SK-N-SH treated with all-trans-retinoic acid at 6 μM for 48 hours (cell line): ENCODE measurements at regions not wholly inside any gene's neighbourhood (a gene's known extent, or its start where the extent isn't known, plus 50 kb on each side); places are given as distances from the start of the nearest gene placed in this dataset.

Experiments used
- ARNTL ChIP-seq: fragments of 450-650 bp; formaldehyde crosslinking; IDR thresholded peaks from 2 replicates; pipeline ENCODE4 v1.5.0; 2020; ENCODE audit warnings: low read depth, mild to moderate bottlenecking, moderate library complexity, borderline replicate concordance
- CSDC2 ChIP-seq: fragments of 250-450 bp; sonication (Bioruptor Pico); IDR thresholded peaks from 2 replicates; pipeline ENCODE4 v1.5.0; 2020; ENCODE audit warnings: mild to moderate bottlenecking, moderate library complexity
- CSRNP3 ChIP-seq: fragments of 250-450 bp; sonication (Bioruptor Pico); IDR thresholded peaks from 2 replicates; pipeline ENCODE4 v1.5.1; 2021; ENCODE audit warnings: mild to moderate bottlenecking, moderate library complexity
- OSR1 ChIP-seq: fragments of 250-450 bp; sonication (Bioruptor Pico); IDR thresholded peaks from 2 replicates; pipeline ENCODE4 v1.8.0; 2022; ENCODE audit warnings: moderate library complexity, mild to moderate bottlenecking, inconsistent platforms
- POU6F1 ChIP-seq: fragments of 250-450 bp; sonication (Bioruptor Pico); IDR thresholded peaks from 2 replicates; pipeline ENCODE4 v1.8.0; 2021; ENCODE audit warnings: low read depth, mild to moderate bottlenecking, moderate library complexity, borderline replicate concordance
- TCF4 ChIP-seq: fragments of 250-450 bp; sonication (Bioruptor Pico); IDR thresholded peaks from 2 replicates; pipeline ENCODE4 v1.8.0; 2021; ENCODE audit warnings: mild to moderate bottlenecking, moderate library complexity, borderline replicate concordance
- TOX ChIP-seq: fragments of 250-450 bp; sonication (Bioruptor Pico); IDR thresholded peaks from 2 replicates; pipeline ENCODE4 v1.8.0; 2021; ENCODE audit warnings: mild to moderate bottlenecking, moderate library complexity, borderline replicate concordance
- ZFP3 ChIP-seq: fragments of 250-450 bp; sonication (Bioruptor Pico); IDR thresholded peaks from 2 replicates; pipeline ENCODE4 v1.5.0; 2020; ENCODE audit warnings: mild to moderate bottlenecking, moderate library complexity
- ZNF565 ChIP-seq: fragments of 450-650 bp; formaldehyde crosslinking; conservative IDR thresholded peaks from 2 replicates; pipeline ENCODE4 v1.5.0; 2020; ENCODE audit warnings: low read depth, mild to moderate bottlenecking, moderate library complexity
- TF ChIP-seq, protein P1 (sequence below): fragments of 250-450 bp; sonication (Bioruptor Pico); IDR thresholded peaks from 2 replicates; pipeline ENCODE4 v1.5.1; 2020; ENCODE audit warnings: low read depth, mild to moderate bottlenecking, moderate library complexity
- TF ChIP-seq, protein P2 (sequence below): fragments of 250-450 bp; sonication (Bioruptor Pico); IDR thresholded peaks from 2 replicates; pipeline ENCODE4 v1.8.0; 2020; ENCODE audit warnings: mild to moderate bottlenecking, moderate library complexity, borderline replicate concordance

DNA sequence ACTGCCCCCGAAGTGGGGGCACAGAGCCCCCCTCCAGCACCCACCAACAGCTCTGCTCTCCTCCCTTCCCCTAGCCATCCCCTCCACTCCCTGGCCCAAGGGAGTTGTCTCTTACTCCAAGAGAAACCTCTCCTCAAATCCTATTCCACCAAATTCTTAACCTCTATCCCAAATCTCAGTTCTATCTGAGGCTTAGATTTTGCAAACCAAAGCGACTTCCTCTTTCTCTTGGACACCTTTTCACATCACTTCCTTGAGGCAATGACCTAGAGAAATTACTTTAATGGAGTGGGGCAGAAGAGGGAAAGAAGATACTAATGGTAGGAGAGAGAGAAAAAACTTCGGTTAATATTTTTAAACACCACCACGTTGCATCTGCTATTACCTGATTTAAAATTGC is 167.2 kb downstream of the SS18 start:
- TF ChIP-seq OSR1 (CRISPR knock-in tag) (no peak), ZNF565 (CRISPR knock-in tag) (no peak), ARNTL (CRISPR knock-in tag) (no peak), CSDC2 (CRISPR knock-in tag) (no peak), ZFP3 (CRISPR knock-in tag) (no peak), CSRNP3 (CRISPR knock-in tag) (no peak), POU6F1 (CRISPR knock-in tag) (no peak), TCF4 (no peak), TOX (CRISPR knock-in tag) (no peak)
- TF ChIP-seq, protein P1, sequence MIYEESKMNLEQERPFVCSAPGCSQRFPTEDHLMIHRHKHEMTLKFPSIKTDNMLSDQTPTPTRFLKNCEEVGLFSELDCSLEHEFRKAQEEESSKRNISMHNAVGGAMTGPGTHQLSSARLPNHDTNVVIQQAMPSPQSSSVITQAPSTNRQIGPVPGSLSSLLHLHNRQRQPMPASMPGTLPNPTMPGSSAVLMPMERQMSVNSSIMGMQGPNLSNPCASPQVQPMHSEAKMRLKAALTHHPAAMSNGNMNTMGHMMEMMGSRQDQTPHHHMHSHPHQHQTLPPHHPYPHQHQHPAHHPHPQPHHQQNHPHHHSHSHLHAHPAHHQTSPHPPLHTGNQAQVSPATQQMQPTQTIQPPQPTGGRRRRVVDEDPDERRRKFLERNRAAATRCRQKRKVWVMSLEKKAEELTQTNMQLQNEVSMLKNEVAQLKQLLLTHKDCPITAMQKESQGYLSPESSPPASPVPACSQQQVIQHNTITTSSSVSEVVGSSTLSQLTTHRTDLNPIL (CRISPR knock-in tag), result no peak
- TF ChIP-seq, protein P2, sequence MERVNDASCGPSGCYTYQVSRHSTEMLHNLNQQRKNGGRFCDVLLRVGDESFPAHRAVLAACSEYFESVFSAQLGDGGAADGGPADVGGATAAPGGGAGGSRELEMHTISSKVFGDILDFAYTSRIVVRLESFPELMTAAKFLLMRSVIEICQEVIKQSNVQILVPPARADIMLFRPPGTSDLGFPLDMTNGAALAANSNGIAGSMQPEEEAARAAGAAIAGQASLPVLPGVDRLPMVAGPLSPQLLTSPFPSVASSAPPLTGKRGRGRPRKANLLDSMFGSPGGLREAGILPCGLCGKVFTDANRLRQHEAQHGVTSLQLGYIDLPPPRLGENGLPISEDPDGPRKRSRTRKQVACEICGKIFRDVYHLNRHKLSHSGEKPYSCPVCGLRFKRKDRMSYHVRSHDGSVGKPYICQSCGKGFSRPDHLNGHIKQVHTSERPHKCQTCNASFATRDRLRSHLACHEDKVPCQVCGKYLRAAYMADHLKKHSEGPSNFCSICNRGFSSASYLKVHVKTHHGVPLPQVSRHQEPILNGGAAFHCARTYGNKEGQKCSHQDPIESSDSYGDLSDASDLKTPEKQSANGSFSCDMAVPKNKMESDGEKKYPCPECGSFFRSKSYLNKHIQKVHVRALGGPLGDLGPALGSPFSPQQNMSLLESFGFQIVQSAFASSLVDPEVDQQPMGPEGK (CRISPR knock-in tag), result no peak
